Esophagus (tissue), 2 donors: ENCODE measurements at regions not wholly inside any gene's neighbourhood (a gene's known extent, or its start where the extent isn't known, plus 50 kb on each side); places are given as distances from the start of the nearest gene placed in this dataset.
"Not testable (repeated sequence)": the region's sequence is repeated elsewhere in the genome, so short reads cannot be mapped to it uniquely, and the experiment has no call there.

Experiments used
- H3K27ac ChIP-seq, 2 donors: one replicate each; pipeline ENCODE4 v1.5.1; 2013; ENCODE audit warnings: low read depth in 2 of 2, mild to moderate bottlenecking in 2 of 2, inconsistent platforms in 1 of 2, low read length in 1 of 2, moderate library complexity in 1 of 2
- H3K27me3 ChIP-seq, 2 donors: one replicate each; pipeline ENCODE4 v1.6.1; 2013; ENCODE audit warnings: low read length in 2 of 2, control low read depth in 1 of 2, mild to moderate bottlenecking in 1 of 2; ENCODE audit not compliant: insufficient read depth in 2 of 2, control insufficient read depth in 1 of 2
- H3K36me3 ChIP-seq, 2 donors: one replicate each; pipeline ENCODE4 v1.6.1; 2013; ENCODE audit warnings: low read length in 1 of 2; ENCODE audit not compliant: control insufficient read depth in 2 of 2, insufficient read depth in 2 of 2
- H3K4me1 ChIP-seq, 2 donors: one replicate each; pipeline ENCODE4 v1.6.1; 2013; ENCODE audit warnings: low read length in 1 of 2; ENCODE audit not compliant: control insufficient read depth in 2 of 2, insufficient read depth in 2 of 2
- H3K4me3 ChIP-seq, 2 donors: one replicate each; pipeline ENCODE4 v1.5.1; 2013; ENCODE audit warnings: low read length in 2 of 2, mild to moderate bottlenecking in 2 of 2, low read depth in 1 of 2, moderate library complexity in 1 of 2
- H3K9me3 ChIP-seq, 2 donors: one replicate each; pipeline ENCODE4 v1.6.1; 2013; ENCODE audit warnings: mild to moderate bottlenecking in 2 of 2, low read depth in 1 of 2, low read length in 1 of 2, moderate library complexity in 1 of 2; ENCODE audit not compliant: control insufficient read depth in 2 of 2, insufficient read depth in 1 of 2
- WGBS, 2 donors: extraction: QIAGEN DNeasy Blood & Tissue Kit; methylation state at CpG; one replicate each; pipeline ENCODE4 v1.1.7; 2013; 5-methylcytosine and 5-hydroxymethylcytosine counted together
- donor health status: healthy with polysubstance abuse.
- donor health status: Bipolar disorder and iron deficiency.

DNA sequence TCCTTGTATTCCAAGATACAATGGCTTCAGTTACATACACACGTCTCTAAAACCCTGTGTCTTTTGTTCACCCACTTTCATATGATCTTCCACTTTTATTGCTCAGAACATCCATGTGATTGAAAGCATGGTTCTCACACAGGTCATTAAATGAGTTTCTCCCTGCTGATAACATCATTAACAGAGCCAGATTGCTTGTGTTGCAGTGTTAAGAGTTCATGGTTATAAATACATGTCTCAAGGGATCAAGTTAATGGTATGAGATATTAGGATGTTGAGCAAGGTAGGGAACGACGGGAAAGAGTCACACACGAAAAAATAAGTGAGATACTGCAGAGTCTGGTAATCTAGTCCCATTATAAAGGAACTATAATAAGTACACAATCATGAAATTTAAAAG is 861.5 kb downstream of the SORCS1 start:
- Histone ChIP-seq H3K4me3 (no peak overlapping the region), H3K4me1 (no peaks in the 10 kb centered on the region), H3K9me3 (no peaks in the 10 kb centered on the region), H3K27ac (no peak overlapping the region), H3K36me3 (no peaks in the 10 kb centered on the region), H3K27me3 (no peaks in the 10 kb centered on the region)
- WGBS, 2 donors: 74 to 78% methylated on average over 4 of the region's 4 CpGs

DNA sequence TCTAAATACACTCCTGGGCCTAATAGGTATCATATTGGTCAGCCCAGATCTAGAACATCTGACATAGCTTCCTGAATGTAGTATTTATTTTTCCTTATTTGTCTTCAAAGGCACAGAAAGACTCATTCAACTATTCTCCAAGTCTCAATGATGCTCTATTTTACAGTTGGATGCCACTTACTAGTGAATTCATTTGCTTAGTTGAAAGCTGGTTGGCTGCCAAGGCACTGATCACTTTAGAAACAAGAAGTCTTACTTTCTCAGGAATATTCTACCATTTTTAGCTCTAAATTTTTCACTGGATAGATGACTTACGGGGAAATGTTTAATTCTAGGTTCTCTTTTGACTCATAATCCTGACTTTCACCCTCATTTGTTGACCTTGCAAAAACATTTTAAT is 863.4 kb downstream of the SORCS1 start:
- WGBS, 2 donors: 63 to 91% methylated on average over 1 of the region's 1 CpG

DNA sequence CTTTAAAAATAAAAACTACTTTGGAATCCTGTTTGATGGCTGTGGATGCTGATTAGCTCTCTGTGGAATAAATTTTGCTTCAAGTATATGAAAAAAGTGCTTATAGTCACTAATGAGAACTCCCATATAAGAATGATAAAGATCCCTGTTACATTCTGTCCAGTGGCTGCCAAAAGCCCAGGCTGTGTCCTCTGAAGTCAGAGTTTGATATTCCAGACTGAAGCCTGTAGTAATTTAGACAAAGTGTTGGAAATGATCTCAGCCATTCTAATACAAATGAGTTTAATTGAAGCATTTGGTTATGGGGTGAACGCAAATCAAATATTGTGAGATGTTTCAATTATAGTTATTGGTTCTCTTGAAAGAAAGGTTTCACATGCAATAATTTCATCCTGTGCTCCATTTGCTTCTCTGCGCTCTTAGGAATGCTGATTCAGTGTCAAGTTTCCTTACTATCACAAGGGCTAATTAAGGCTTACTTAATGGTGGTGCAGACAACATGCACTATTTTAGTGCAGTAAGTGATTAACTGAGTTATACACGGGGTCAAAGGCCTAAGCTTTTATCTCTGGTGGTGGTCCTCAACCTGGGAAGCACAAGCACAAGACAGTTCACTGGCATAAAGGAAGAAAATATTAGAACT is 867.6 kb downstream of the SORCS1 start:
- no peaks in the 10 kb centered on the region for H3K27me3 ChIP-seq
- no peaks in the 10 kb centered on the region for H3K9me3 ChIP-seq
- H3K4me1 ChIP-seq: no peaks in the 10 kb centered on the region
- H3K27ac ChIP-seq: no peak overlapping the region
- 53 to 54% methylated on average over 3 of the region's 3 CpGs for WGBS, 2 donors
- H3K4me3 ChIP-seq: no peak overlapping the region
- no peaks in the 10 kb centered on the region for H3K36me3 ChIP-seq

More for the DNA sequence above, 863.4 kb downstream of the SORCS1 start:
- no peak overlapping the region for H3K4me3 ChIP-seq
- no peaks in the 10 kb centered on the region for H3K27me3 ChIP-seq
- H3K4me1 ChIP-seq: no peaks in the 10 kb centered on the region
- no peaks in the 10 kb centered on the region for H3K36me3 ChIP-seq
- no peak overlapping the region for H3K27ac ChIP-seq
- H3K9me3 ChIP-seq: no peaks in the 10 kb centered on the region

DNA sequence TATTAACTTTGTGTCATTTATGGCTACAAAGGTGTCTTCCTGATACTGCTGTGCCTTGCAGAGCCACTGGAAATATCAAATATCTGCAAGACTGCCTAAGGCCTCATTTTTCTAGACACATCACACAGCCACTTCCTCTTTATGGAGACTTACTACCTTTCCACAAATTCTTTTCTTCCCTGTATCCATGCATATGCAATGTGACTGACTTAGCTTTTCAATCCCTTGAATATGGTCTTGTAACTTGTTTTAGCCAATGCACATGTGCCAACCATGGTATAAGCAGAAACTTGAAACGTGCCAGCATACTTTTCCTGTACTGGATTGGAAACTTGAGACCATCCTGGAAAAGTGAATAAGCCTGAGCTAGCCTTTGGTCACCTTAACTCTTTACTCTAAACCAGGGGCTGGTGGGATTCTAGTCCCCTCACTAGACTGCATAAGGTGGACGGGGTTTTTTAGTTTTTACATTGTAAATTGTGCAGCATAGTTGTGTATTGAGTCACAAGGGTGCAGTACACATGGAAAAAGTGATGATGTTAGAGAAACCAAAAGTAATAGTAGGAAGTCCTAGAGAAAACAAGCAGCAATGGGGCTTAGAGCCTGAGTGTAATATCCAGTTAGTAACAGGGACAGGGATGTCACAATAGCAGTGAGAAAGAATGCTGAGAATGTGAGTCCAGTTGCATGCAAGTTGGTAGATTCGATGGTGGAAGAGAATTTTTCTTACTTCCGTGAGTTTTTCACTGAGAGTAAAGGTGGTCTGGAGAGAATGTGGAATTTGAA is 879.5 kb downstream of the SORCS1 start:
- no peaks in the 10 kb centered on the region for H3K27me3 ChIP-seq
- H3K27ac ChIP-seq: no peak overlapping the region
- H3K4me3 ChIP-seq: no peak overlapping the region
- no peaks in the 10 kb centered on the region for H3K9me3 ChIP-seq
- no peaks in the 10 kb centered on the region for H3K4me1 ChIP-seq
- WGBS, 2 donors: 63 to 67% methylated on average over 4 of the region's 4 CpGs
- no peaks in the 10 kb centered on the region for H3K36me3 ChIP-seq

DNA sequence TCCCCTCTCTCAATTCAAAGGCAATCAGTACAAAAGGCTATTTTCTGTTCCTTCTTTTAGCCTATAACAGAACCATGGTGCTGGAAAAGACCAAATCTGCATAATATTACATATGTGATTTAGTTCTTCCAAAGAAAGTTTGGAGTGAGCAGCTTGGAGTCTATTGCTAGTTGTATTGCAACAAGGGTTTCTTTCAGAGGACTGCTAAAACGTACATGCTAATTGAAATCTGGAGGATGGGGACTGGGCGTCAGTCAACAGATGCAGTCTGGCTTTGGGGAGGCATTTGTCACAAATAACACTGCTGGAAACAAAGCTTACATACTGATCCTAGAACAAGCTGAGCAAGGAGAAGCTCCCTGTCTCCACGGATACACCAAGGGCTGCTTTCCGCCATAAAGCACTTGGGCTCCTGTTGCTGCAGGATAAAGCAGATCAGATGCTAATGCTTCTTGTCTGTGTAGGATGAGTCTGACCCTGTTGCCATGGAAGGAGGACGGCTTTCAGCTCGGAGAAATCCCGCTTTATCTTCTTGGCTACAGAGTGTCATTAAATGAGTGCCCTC is 883.5 kb downstream of the SORCS1 start:
- Histone ChIP-seq H3K9me3 (no peaks in the 10 kb centered on the region), H3K27me3 (no peaks in the 10 kb centered on the region), H3K4me1 (no peaks in the 10 kb centered on the region), H3K36me3 (no peaks in the 10 kb centered on the region), H3K4me3 (no peak overlapping the region), H3K27ac (no peak overlapping the region)
- WGBS, 2 donors: 68 to 73% methylated on average over 7 of the region's 7 CpGs

DNA sequence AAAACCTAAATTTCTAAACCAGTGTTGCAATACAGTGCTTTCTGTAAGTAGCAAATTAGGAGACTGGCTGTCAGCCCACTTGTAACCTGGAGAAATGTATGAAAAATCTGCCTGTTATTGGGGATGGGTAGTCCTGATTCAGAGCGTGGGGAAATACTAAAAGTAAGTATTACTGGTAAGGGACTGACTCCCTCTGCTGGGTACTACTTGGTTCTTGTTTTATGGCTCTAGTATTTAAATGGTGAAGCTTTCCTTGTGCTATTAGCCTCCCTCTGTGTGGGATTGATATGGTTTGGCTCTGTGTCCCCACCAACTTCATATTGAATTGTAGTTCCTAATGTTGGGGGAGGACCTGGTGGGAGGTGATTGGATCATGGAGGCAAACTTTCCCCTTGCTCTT is 886.1 kb downstream of the SORCS1 start:
- H3K27ac ChIP-seq: no peak overlapping the region
- H3K36me3 ChIP-seq: no peaks in the 10 kb centered on the region
- no peaks in the 10 kb centered on the region for H3K4me1 ChIP-seq
- H3K9me3 ChIP-seq: no peaks in the 10 kb centered on the region
- no peaks in the 10 kb centered on the region for H3K27me3 ChIP-seq
- no peak overlapping the region for H3K4me3 ChIP-seq
- WGBS, 2 donors: 35 to 50% methylated on average over 1 of the region's 1 CpG

DNA sequence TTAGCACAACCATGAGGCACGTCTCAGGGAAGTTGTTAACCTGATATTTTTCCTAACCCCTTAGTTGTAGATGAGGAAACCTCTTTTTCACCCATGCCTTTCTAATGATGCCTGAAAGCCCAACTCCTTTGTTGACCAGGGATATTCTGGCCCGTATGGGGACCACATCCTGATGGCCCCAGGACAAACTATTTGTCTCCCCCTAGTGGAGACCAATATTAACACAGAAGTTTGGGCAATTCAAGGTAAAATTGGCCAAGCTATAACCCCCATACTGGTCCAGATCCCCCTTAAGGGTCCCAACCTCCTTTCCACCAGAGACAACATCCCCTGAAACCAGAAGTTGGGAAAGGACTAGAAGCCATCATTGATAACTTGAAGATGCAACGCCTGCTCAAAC is 893.3 kb downstream of the SORCS1 start:
- 86 to 88% methylated on average over 3 of the region's 3 CpGs for WGBS, 2 donors
- no peak overlapping the region for H3K4me3 ChIP-seq
- H3K27me3 ChIP-seq: no peaks in the 10 kb centered on the region
- H3K4me1 ChIP-seq: no peaks in the 10 kb centered on the region
- no peak overlapping the region for H3K27ac ChIP-seq
- no peaks in the 10 kb centered on the region for H3K9me3 ChIP-seq
- H3K36me3 ChIP-seq: no peaks in the 10 kb centered on the region

DNA sequence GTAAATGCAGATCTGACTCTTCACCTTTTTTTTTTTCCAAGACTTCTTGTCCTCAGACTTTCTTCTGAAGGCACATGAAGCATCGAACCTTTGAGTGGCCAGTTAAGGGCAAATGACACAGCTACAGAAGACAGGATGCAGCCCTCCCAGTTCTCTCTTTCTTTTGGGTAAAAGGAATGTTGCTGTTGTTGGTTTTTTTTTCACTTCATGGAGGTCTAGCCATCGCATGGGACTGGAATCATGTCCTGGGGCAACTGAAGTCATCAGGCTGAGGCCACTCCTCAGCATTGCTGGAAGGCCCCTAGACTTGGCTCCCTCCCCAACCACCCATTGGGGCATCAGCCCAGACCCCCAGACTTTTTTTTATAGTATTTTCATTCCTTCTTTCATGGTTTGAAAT is 896.5 kb downstream of the SORCS1 start:
- Histone ChIP-seq H3K4me1 (no peaks in the 10 kb centered on the region), H3K4me3 (no peak overlapping the region), H3K9me3 (no peaks in the 10 kb centered on the region), H3K36me3 (no peaks in the 10 kb centered on the region), H3K27ac (no peak overlapping the region), H3K27me3 (no peaks in the 10 kb centered on the region)
- 45 to 78% methylated on average over 2 of the region's 2 CpGs for WGBS, 2 donors

DNA sequence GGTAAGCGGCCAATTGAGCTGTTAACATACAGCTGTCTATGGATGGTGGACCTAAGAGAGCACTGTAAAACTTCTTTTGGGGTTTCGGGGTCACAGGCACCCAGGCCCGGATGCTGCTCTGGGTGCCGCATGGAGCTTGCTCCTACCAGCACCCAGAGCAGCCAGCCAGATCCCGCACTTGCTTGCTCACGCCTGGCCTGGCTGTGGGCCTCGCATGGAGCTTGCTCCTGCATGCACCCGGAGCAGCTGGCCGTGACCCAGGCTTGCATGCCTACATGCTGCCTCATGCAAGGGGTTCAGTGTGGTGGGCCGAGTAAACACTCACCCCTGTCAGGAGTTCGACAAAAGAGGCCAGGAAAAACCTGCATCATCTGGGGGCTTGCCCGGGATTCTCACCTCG is 896.9 kb downstream of the SORCS1 start:
- no peak overlapping the region for H3K27ac ChIP-seq
- no peak overlapping the region for H3K4me3 ChIP-seq
- no peaks in the 10 kb centered on the region for H3K4me1 ChIP-seq
- WGBS, 2 donors: 52 to 58% methylated on average over 13 of the region's 13 CpGs
- H3K27me3 ChIP-seq: no peaks in the 10 kb centered on the region
- no peaks in the 10 kb centered on the region for H3K9me3 ChIP-seq
- no peaks in the 10 kb centered on the region for H3K36me3 ChIP-seq

DNA sequence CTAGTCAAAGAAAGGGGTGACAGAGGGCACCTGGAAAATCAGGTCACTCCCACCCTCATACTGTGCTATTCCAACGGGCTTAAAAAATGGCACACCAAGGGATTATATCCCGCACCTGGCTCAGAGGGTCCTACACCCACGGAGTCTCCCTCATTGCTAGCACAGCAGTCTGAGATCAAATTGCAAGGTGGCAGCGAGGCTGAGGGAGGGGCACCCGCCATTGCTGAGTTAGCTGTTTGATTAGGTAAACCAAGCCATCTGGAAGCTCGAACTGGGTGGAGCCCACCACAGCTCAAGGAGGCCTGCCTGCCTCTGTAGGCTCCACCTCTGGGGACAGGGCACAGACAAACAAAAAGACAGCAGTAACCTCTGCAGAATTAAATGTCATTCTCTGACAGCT is 907.1 kb downstream of the SORCS1 start:
- WGBS, 2 donors: 68 to 73% methylated on average over 6 of the region's 6 CpGs
- not testable (repeated sequence) for H3K9me3 ChIP-seq, H3K27me3 ChIP-seq, H3K27ac ChIP-seq, H3K4me3 ChIP-seq, H3K36me3 ChIP-seq, H3K4me1 ChIP-seq
